NCI-H1048 (cell line): ENCODE measurements at regions not wholly inside any gene's neighbourhood (a gene's known extent, or its start where the extent isn't known, plus 50 kb on each side); places are given as distances from the start of the nearest gene placed in this dataset.
"Not testable (repeated sequence)": the region's sequence is repeated elsewhere in the genome, so short reads cannot be mapped to it uniquely, and the experiment has no call there.

Source experiments
- DNase-seq: peaks from one replicate; lab custom pipeline; 2025; lab: John Stamatoyannopoulos, UW

GRCh38 chr15:66964111-66964738 lies 101.2 kb upstream of the SMAD3 start:
- DNase-seq = no peak

- DNase-seq = no peak
Measured at GRCh38 chr15:66964791-66965190, 100.6 kb upstream of the SMAD3 start.

- DNase-seq = no peak
Measured at GRCh38 chr15:66965201-66965900, 100.1 kb upstream of the SMAD3 start.

- DNase-seq = no peak
Measured at GRCh38 chr15:66966256-66966655, 99.1 kb upstream of the SMAD3 start.

- DNase-seq = no peak
Measured at GRCh38 chr15:66968806-66969596, 96.4 kb upstream of the SMAD3 start.

- not testable (repeated sequence) for DNase-seq
Measured at GRCh38 chr15:66974131-66974530, 91.3 kb upstream of the SMAD3 start.

- DNase-seq = not testable (repeated sequence)
Measured at GRCh38 chr15:66976106-66976640, 89.2 kb upstream of the SMAD3 start.

- DNase-seq = not testable (repeated sequence)
Measured at GRCh38 chr15:66980326-66980725, 85.1 kb upstream of the SMAD3 start.

GRCh38 chr15:66981771-66982170 lies 83.6 kb upstream of the SMAD3 start:
- no peak for DNase-seq

- DNase-seq = no peak
Measured at GRCh38 chr15:66982250-66982649, 83.2 kb upstream of the SMAD3 start.

GRCh38 chr15:66982816-66983215 lies 82.6 kb upstream of the SMAD3 start:
- no peak for DNase-seq

- no peak for DNase-seq
Measured at GRCh38 chr15:66985653-66986052, 79.7 kb upstream of the SMAD3 start.

GRCh38 chr15:66986951-66987350 lies 78.5 kb upstream of the SMAD3 start:
- DNase-seq = no peak

GRCh38 chr15:66993090-66993489 lies 72.3 kb upstream of the SMAD3 start:
- DNase-seq = no peak

- no peak for DNase-seq
Measured at GRCh38 chr15:66993874-66994696, 71.3 kb upstream of the SMAD3 start.

GRCh38 chr15:66994927-66995656 lies 70.3 kb upstream of the SMAD3 start:
- DNase-seq = no peak

- DNase-seq = no peak
Measured at GRCh38 chr15:66996094-66996493, 69.3 kb upstream of the SMAD3 start.

- no peak for DNase-seq
Measured at GRCh38 chr15:66997212-66997611, 68.2 kb upstream of the SMAD3 start.

GRCh38 chr15:66998234-66998633 lies 67.2 kb upstream of the SMAD3 start:
- DNase-seq = not testable (repeated sequence)

- no peak for DNase-seq
Measured at GRCh38 chr15:66999046-66999968, 66.1 kb upstream of the SMAD3 start.
